HAP-1 (cell line): ENCODE measurements at regions not wholly inside any gene's neighbourhood (a gene's known extent, or its start where the extent isn't known, plus 50 kb on each side); places are given as distances from the start of the nearest gene placed in this dataset.

Experiments
- DNase-seq, 2 experiments: peaks; one replicate each; pipeline ENCODE4 v3.0.0-alpha.2; 2016 to 2020; ENCODE audit warnings: low spot score in 2 of 2
- H3K27me3 ChIP-seq: fragments of 250-450 bp; sonication (Bioruptor Pico); 2 replicates; pipeline ENCODE4 v1.5.1; 2020; ENCODE audit warnings: low read depth, mild to moderate bottlenecking, moderate library complexity
- H3K36me3 ChIP-seq: fragments of 250-450 bp; sonication (Bioruptor Pico); replicated peaks from 2 replicates; pipeline ENCODE4 v1.5.1; 2020; ENCODE audit warnings: mild to moderate bottlenecking
- H3K4me1 ChIP-seq: fragments of 250-450 bp; sonication (Bioruptor Pico); 2 replicates; pipeline ENCODE4 v1.5.1; 2020; ENCODE audit warnings: mild to moderate bottlenecking
- H3K4me3 ChIP-seq: fragments of 250-450 bp; sonication (Bioruptor Pico); 2 replicates; pipeline ENCODE4 v1.5.1; 2020; ENCODE audit warnings: mild to moderate bottlenecking, moderate library complexity
- H3K9me3 ChIP-seq: fragments of 250-450 bp; sonication (Bioruptor Pico); 2 replicates; pipeline ENCODE4 v1.5.1; 2020; ENCODE audit warnings: mild to moderate bottlenecking, moderate library complexity
- in situ Hi-C: fragments of 300-500 bp; cut with MboI; formaldehyde crosslinking; loops from 3 replicates; pipeline ENCODE4 v1.14.3; 2020; ENCODE audit warnings: low sequenced_read_pairs, inconsistent platforms, mixed read lengths

DNA sequence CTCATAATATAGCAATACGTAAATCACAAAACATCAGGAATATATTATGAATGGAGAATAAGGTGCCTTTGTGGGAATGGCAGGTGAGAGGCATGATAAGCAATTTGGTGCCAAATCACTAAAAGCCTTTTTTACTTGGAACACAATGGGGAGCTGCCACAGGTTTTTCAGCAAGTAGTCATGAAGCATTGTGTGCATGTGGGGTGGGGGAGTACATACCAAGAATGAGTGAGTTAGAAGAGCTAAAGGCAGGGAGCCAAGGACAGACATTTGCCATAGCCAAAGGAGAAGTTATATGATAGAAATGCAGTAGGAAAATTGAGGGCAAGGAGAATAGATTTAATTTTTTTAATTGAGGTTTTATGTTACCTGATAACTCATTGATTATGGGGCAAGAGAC, 445.0 kb upstream of the SMC2 start:
- no peaks in the 10 kb centered on the region for H3K36me3 ChIP-seq
- no peaks in the 10 kb centered on the region for H3K27me3 ChIP-seq
- no peak overlapping the region for H3K4me3 ChIP-seq
- no peaks in the 10 kb centered on the region for H3K9me3 ChIP-seq
- DNase-seq: no peak
- in situ Hi-C loops: no loop called here
- H3K4me1 ChIP-seq: no peaks in the 10 kb centered on the region

DNA sequence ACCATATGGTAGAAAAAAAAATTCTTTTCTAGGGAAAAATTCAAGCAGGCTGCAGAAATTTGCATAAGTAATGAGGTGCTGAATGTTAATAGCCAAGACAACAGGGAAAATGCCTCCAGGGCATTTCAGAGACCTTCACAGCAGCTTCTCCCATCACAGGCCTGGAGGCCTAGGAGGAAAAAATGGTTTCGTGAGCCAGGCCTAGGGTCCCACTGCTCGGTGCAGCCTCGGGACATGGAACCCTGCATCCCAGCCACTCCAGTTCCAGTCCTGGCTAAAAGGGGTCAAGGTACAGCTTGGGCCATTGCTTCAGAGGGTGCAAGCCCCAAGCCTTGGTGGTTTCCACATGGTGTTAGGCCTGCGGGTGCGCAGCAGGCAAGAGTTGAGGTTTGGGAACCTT, 436.0 kb upstream of the SMC2 start:
- no peaks in the 10 kb centered on the region for H3K27me3 ChIP-seq
- no peak for DNase-seq
- no peaks in the 10 kb centered on the region for H3K9me3 ChIP-seq
- no peaks in the 10 kb centered on the region for H3K36me3 ChIP-seq
- H3K4me3 ChIP-seq: no peak overlapping the region
- in situ Hi-C loops: no loop called here
- H3K4me1 ChIP-seq: no peaks in the 10 kb centered on the region

DNA sequence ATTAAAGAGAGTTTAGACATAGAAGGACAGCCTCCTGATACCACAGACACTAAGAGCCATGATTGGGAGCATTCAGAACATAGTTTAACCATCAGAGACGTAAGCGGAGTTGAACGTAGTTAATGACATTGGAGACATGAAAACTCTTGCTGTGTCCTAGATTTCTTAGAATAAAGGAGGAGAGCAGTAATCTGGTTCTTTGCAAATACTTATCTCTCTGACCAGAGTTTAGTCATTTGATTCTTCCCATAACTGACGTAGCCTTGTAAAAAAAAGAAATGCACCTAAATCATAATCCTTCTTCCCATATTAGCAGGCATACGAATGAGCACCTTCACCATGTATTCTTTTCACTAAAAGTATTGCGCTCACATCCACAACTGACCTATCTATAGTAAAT, 433.3 kb upstream of the SMC2 start:
- H3K4me1 ChIP-seq: no peaks in the 10 kb centered on the region
- DNase-seq: no peak
- no peaks in the 10 kb centered on the region for H3K9me3 ChIP-seq
- H3K27me3 ChIP-seq: no peaks in the 10 kb centered on the region
- in situ Hi-C loops: no loop called here
- no peak overlapping the region for H3K4me3 ChIP-seq
- no peaks in the 10 kb centered on the region for H3K36me3 ChIP-seq

DNA sequence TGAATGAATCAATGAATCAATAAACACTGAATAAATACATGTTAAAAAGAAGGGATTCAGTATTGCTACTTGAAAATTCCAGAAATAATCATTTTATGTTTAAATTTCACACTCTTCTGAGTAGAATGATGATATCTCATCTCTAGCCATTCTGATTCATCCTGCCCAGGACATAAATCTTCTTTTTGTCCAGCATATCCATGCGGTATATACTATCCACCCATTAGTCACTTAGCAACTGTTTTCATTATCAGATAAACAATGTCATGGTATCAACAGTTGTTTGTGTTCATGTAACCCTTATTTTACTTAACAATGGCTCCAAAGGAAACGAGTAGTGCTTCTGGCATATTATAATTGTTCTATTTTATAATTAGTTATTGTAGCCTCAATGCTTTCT, 432.4 kb upstream of the SMC2 start:
- no peaks in the 10 kb centered on the region for H3K4me1 ChIP-seq
- in situ Hi-C loops: no loop called here
- DNase-seq: no peak
- no peaks in the 10 kb centered on the region for H3K36me3 ChIP-seq
- H3K9me3 ChIP-seq: no peaks in the 10 kb centered on the region
- no peak overlapping the region for H3K4me3 ChIP-seq
- H3K27me3 ChIP-seq: no peaks in the 10 kb centered on the region

DNA sequence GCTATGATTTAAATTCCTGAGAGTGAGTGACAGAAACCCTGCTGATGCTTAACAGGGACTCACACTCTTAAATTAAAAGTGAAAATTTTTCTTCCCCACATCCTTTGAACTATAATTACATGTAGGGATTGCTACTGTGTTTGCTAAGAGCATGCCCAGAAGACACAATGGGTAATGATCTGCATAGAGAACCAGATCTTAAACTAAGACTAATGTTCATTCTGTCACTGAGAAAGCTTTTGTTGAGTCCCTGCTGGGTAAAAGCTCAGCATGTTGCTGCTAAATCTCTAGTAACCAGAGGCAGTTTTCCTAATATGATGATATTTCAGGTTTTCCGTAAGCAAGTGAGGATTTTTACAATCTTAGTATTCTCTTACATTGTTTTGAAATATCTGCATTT, 424.8 kb upstream of the SMC2 start:
- in situ Hi-C loops: no loop called here
- DNase-seq: no peak
- Histone ChIP-seq H3K36me3 (no peaks in the 10 kb centered on the region), H3K27me3 (no peaks in the 10 kb centered on the region), H3K4me1 (no peaks in the 10 kb centered on the region), H3K4me3 (no peak overlapping the region), H3K9me3 (no peaks in the 10 kb centered on the region)

DNA sequence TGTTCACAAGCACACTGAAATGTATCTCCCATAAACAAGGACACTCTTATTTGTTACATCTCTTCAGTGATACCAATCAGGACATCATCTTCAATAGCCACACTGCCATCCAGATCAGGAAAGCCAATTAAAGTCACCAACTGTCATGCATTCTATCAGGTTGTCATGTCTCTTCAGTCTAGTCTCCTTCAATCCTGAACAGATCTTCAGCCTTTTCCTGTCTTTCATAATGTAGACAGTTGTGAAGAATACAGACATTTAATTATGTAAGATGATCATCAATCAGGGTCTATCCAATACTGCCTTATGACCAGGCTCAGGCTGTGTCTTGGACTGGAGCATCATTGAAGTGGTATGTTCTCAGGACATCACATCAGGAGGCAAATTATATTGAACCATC, 419.8 kb upstream of the SMC2 start:
- in situ Hi-C loops: no loop called here
- DNase-seq: no peak
- H3K27me3 ChIP-seq: no peaks in the 10 kb centered on the region
- no peaks in the 10 kb centered on the region for H3K36me3 ChIP-seq
- no peak overlapping the region for H3K4me3 ChIP-seq
- no peaks in the 10 kb centered on the region for H3K4me1 ChIP-seq
- H3K9me3 ChIP-seq: no peaks in the 10 kb centered on the region

DNA sequence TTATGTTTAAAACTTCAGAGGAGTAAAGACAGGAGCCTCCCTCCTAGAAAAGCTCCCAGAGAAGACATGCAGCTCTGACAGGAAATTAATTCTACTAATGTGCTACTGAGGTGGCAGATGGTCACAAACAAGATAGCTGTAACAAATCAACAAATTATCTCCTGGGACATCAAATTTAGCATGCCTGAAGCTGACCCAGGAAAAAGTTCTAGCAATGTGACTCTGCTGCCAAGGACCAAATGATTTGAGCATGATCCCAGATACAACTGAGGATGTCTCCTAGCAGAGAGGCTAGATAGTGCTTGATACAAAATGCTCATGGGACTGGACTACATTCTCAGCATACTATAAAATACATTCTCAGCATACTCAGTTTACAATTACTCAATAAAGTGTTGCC, 413.5 kb upstream of the SMC2 start:
- Histone ChIP-seq H3K4me1 (no peaks in the 10 kb centered on the region), H3K9me3 (no peaks in the 10 kb centered on the region), H3K27me3 (no peaks in the 10 kb centered on the region), H3K4me3 (no peak overlapping the region), H3K36me3 (no peaks in the 10 kb centered on the region)
- in situ Hi-C loops: no loop called here
- no peak for DNase-seq

DNA sequence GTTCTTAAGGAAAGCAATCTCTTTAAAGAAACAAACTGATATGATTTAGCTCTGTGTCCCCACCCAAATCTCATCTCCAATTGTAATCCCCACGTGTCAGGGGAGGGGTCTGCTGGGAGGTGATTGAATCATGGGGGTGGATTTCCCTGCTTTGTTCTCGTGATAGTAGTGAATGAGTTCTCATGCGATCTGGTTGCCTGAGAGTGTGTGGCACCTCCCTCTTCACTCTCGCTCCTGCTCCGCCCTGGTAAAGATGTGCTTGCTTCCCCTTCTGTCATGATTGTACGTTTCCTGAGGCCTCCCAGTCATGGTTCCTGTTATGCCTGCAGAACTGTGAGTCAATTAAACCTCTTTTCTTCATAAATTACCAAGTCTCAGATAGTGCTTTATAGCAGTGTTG, 412.7 kb upstream of the SMC2 start:
- no peaks in the 10 kb centered on the region for H3K27me3 ChIP-seq
- no peaks in the 10 kb centered on the region for H3K9me3 ChIP-seq
- in situ Hi-C loops: no loop called here
- DNase-seq: no peak
- no peaks in the 10 kb centered on the region for H3K36me3 ChIP-seq
- no peaks in the 10 kb centered on the region for H3K4me1 ChIP-seq
- no peak overlapping the region for H3K4me3 ChIP-seq

DNA sequence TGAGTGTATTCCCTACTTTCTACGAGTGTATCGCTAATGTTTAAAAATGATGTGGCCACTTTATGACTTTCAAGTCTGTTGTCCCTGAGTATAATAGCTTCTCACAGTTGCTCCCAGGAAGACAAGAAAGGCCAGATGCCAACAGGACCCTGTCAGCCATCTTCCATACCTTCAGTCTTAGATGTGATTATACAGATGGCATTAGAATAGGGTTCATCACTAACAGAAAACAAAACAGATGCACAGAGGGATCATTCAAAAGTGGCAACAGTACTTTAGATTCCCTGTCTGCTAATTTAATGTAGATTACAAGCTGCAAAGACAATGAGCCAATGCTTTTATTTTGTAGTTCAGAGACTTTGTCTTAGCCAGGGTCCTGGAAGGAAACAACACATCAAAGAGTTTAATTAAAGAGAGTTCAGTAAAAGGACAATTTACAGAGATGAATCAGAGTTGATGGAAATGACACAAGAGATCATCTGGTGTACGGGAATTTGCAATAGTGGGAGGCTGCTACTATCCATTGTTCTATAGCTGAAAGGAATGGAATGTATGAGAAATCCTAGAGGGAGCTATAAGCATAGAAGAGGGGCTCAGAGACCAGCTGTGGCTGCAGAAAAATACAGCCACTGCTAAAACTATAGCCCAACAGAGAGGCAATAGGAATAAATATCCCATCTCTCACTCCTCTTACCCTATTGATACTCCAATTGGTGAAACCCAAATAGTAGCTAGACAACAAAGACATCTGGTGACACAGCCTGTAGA, 393.7 kb upstream of the SMC2 start:
- Histone ChIP-seq H3K36me3 (no peaks in the 10 kb centered on the region), H3K4me1 (peaks cover 7% of the 10 kb centered on the region)

DNA sequence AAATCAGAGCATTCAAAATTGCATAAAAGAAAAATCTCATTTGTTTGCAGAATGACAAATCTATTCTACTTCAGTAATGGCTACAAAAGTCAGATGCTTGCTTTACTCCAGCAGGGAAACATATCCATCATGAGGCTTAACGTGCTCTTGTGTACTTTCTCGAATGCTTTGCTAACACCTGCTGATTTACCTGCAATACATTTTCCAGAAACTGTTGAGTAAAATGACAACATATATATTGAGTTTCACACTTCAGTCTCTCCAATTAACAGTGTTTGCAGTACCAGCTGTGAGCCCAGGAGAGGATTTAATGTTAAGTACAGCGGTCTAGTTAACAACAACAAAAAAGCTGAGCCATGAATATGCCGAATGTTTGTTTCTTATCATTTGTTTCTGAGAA, 391.5 kb upstream of the SMC2 start:
- Histone ChIP-seq H3K4me1 (peaks cover 7% of the 10 kb centered on the region), H3K36me3 (no peaks in the 10 kb centered on the region), H3K9me3 (no peaks in the 10 kb centered on the region; the same call in 1 of the 2 replicates), H3K4me3 (no peak overlapping the region), H3K27me3 (no peaks in the 10 kb centered on the region)
- in situ Hi-C loops: no loop called here
- DNase-seq: no peak

More for the DNA sequence above, 393.7 kb upstream of the SMC2 start:
- Histone ChIP-seq H3K4me3 (no peak overlapping the region), H3K9me3 (no peaks in the 10 kb centered on the region; the same call in 1 of the 2 replicates), H3K27me3 (no peaks in the 10 kb centered on the region)
- DNase-seq: peak; percentile 14 to 63
- in situ Hi-C loops: no loop called here

DNA sequence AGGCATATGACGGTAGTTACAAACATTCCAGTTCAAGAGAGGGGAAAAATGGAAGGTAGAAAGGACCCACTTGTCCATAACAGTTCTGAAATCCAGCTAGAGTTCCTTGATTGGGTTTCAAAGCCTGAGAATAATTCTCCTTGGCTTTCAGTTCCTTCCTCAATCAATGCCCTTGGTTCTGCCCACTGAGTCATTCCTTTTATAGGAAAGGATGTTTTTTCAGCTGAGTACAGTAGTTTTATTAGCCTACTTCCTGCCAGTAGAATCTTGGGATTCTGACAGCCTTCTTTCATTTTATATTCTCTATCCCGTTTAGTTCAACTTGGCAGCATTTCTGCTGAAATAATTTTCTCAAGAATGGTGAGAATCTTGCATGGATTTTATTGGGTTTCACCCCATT, 386.9 kb upstream of the SMC2 start:
- Histone ChIP-seq H3K4me1 (no peaks in the 10 kb centered on the region), H3K27me3 (no peaks in the 10 kb centered on the region), H3K4me3 (no peak overlapping the region), H3K9me3 (no peaks in the 10 kb centered on the region; the same call in 1 of the 2 replicates), H3K36me3 (no peaks in the 10 kb centered on the region)
- in situ Hi-C loops: no loop called here
- DNase-seq: no peak

DNA sequence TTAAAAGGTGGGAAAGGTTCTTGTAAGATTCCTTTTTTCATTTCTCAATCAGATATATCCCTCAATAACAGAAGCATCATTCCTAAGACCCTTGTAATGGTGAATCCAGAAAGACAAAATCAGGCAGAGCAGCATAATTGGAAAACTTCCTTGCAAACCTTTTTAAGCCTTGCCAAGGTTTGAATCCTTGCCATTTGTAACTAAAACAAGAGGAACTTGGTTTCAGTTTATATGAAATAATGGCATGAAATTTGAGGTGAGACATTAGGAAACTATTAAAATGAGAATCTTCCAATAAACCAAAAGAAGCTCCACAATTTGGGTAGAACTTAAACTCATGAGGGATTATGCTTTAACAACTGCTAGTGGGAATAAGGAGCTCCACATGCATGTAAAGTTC, 384.7 kb upstream of the SMC2 start:
- no peaks in the 10 kb centered on the region for H3K27me3 ChIP-seq
- no peak overlapping the region for H3K4me3 ChIP-seq
- H3K9me3 ChIP-seq: no peaks in the 10 kb centered on the region
- DNase-seq: no peak
- H3K4me1 ChIP-seq: no peaks in the 10 kb centered on the region
- in situ Hi-C loops: no loop called here
- H3K36me3 ChIP-seq: no peaks in the 10 kb centered on the region

DNA sequence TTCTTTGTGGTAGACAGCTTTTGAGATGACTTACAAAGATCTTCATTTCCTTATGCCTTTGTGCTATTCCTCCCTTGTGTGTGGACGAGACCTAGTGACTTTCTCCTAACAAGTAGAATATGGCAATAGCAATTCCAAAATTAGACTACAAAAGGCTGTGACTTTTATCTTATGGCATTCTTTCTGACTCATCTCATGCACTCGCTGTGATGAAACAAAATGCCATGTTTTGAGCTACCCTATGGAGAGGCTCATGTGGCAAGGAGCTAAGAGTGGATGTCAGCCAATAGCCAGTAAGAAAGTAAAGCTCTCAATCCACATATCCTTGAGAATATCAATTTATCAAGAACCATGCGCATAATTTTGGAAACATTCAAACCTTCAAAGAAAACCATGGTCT, 380.5 kb upstream of the SMC2 start:
- in situ Hi-C loops: no loop called here
- DNase-seq: no peak
- Histone ChIP-seq H3K27me3 (no peaks in the 10 kb centered on the region), H3K9me3 (no peaks in the 10 kb centered on the region; the same call in 1 of the 2 replicates), H3K4me3 (no peak overlapping the region), H3K36me3 (no peaks in the 10 kb centered on the region), H3K4me1 (no peaks in the 10 kb centered on the region)

DNA sequence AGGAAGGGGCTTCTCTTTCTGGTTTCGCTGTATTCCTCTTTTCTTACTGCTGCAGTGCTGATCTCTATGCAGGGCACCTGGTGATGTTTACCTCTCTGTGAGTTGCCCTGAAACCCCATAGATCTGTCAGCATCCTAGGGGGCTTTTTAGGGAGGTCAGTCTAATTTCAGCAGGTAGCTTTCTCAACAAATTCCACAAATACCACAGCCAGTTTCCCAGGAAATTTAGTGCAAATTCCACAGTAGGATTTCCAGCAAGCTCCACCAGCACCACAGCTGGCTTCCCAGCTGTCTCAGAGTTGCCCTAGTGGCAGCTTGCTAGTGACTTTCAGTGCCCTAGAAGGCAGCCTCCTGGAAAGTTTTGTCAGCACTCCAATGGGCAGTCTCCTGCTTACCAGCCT, 379.1 kb upstream of the SMC2 start:
- in situ Hi-C loops: no loop called here
- DNase-seq: no peak
- Histone ChIP-seq H3K4me3 (no peak overlapping the region), H3K9me3 (no peaks in the 10 kb centered on the region; the same call in 1 of the 2 replicates), H3K36me3 (no peaks in the 10 kb centered on the region), H3K4me1 (no peaks in the 10 kb centered on the region), H3K27me3 (no peaks in the 10 kb centered on the region)

DNA sequence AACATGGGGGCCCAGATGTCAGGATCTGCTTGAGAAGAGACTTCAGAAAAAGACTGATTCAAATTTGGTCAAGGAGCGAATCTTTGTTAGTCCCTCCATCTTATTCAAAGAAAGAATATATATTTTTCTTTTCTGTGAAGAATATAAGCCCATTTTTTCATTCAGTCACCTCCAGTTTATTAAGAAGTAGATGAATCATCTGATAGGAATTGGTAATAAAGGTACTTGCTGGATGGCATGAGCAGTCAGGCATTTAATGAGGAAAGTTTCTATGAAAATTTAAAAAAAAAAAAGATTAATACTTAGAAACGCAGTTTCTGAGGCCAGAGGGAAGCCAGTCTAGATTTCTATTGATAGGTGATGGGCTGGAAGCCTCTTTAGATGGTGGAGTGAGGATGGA, 373.1 kb upstream of the SMC2 start:
- Histone ChIP-seq H3K4me3 (no peak overlapping the region), H3K4me1 (no peaks in the 10 kb centered on the region), H3K27me3 (no peaks in the 10 kb centered on the region), H3K9me3 (no peaks in the 10 kb centered on the region; the same call in 1 of the 2 replicates), H3K36me3 (no peaks in the 10 kb centered on the region)
- DNase-seq: no peak
- in situ Hi-C loops: no loop called here
